ENCODE measurements at regions not wholly inside any gene's neighbourhood (a gene's known extent, or its start where the extent isn't known, plus 50 kb on each side); places are given as distances from the start of the nearest gene placed in this dataset.

DNA sequence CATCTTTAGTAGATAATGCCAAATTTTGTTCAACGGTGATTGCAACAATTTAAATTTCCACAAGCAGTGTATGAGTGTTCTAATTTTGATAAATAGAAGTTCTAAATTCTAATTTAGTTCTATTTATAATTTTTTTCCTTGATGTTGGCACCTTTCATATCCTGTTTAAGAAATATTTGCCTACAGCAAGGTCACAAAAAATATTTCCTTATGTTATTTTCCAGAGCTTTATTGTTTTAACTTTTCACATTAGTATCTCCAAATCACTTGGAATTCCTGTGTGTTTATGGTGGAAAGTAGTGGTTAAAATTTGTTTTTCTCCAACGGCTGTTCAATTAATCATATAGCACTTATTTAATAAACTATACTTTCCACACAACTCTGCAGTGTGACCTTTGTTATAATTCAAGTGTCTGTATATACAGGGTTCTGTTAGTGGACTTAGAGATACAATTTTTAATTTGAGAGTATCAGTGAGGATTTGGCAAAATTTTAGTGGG is 94.3 kb upstream of the CD55 start:
- TF ChIP-seq CTCF (IDR thresholded peaks at IDR 0.05; ENCODE audit: low read depth, low read length, poor library complexity, severe bottlenecking) (no peak), EZH2phosphoT487 (IDR thresholded peaks at IDR 0.05; ENCODE audit: borderline replicate concordance, low read length) (no peak)
